ENCODE measurements at regions not wholly inside any gene's neighbourhood (a gene's known extent, or its start where the extent isn't known, plus 50 kb on each side); places are given as distances from the start of the nearest gene placed in this dataset.

DNA sequence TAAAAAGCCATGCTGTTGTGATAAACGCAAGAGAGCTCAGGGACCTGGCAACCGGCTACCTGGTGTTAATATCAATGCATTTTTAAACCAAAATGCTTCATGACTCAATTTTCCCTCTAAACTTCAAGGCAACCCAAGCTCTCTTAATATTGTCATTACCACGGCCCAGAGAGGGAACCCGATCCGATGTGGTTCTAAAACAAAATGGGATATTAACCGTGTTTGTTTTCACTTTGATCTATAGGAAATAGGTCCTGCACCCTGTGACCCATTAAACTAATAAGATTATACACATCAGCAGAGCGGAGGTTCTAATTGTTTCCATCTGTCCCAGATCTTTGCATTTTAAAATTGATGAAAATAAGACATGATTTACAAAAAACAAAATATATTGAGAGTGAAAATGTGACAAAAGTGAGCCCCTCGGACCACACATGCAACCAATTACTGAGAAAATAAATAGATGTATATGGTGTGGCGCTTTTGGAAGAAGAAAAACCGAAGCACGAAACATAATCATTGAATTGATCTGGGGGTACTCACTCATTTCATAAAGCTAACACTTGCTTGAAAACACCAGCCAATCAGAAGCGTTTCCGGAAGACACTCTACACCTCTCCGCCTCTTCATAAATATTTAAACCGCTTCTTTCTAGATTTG lies 290.3 kb upstream of the NFE2L3 start:
- peak overlapping the region in 1 of 4 donors; percentile 34 for H3K4me3 ChIP-seq
- H3K27ac ChIP-seq: no peak overlapping the region
- H3K4me1 ChIP-seq: peaks cover 0 to 7% (median 3%) of the 10 kb centered on the region in 4 donors
- peaks cover 0 to 7% (median 0%) of the 10 kb centered on the region in 4 donors for H3K9me3 ChIP-seq
- H3K27me3 ChIP-seq: peaks cover 0 to 60% of the 10 kb centered on the region in 2 donors
- TF ChIP-seq POLR2A (IDR thresholded peaks at IDR 0.05): no peak
- TF ChIP-seq, protein P1, sequence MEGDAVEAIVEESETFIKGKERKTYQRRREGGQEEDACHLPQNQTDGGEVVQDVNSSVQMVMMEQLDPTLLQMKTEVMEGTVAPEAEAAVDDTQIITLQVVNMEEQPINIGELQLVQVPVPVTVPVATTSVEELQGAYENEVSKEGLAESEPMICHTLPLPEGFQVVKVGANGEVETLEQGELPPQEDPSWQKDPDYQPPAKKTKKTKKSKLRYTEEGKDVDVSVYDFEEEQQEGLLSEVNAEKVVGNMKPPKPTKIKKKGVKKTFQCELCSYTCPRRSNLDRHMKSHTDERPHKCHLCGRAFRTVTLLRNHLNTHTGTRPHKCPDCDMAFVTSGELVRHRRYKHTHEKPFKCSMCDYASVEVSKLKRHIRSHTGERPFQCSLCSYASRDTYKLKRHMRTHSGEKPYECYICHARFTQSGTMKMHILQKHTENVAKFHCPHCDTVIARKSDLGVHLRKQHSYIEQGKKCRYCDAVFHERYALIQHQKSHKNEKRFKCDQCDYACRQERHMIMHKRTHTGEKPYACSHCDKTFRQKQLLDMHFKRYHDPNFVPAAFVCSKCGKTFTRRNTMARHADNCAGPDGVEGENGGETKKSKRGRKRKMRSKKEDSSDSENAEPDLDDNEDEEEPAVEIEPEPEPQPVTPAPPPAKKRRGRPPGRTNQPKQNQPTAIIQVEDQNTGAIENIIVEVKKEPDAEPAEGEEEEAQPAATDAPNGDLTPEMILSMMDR (IDR thresholded peaks at IDR 0.05): no peak
- no peak for DNase-seq
- H3K36me3 ChIP-seq: no peaks in the 10 kb centered on the region

DNA sequence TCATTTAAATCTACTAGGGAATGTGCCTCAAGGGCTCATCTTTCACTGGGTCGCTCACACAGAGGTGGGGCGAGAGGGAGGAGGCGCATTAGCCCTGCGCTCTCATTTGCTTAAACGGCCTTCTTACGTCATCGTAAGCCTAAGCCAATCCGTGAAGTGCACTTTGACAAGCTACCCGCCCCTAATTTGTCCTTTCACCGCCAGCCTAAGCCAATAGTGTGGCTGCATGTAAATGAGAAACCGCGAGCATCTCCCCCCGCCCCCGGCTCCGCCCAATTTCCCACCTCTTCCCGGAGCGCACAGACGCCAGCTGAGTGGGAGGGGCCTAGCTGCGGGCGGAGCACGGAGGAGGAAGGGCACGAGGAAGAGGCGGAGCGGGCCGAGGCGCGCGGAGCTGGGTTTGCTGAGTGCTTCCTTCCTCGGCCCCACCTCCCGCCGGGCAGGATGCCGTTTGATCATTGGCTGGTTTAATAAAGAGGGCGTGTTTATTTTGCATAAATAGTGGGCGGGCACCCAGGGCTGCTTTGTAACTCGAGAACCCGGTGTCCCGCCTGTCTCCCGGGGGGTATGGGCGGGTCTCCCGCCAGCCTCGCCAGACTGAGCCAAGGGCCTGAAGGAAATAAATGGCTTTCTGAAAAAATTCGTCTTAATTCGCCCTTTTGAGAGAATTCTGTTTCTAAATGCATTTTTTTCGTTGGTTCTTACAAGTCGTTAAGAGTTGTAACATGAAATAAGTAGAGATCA lies 289.6 kb upstream of the NFE2L3 start:
- Histone ChIP-seq H3K27ac (no peak overlapping the region), H3K9me3 (peaks cover 0 to 7% (median 0%) of the 10 kb centered on the region in 4 donors), H3K4me1 (peaks cover 0 to 7% (median 3%) of the 10 kb centered on the region in 4 donors), H3K36me3 (no peaks in the 10 kb centered on the region), H3K4me3 (peak overlapping the region in 2 of 4 donors; percentile 4 to 34), H3K27me3 (peaks cover 0 to 60% of the 10 kb centered on the region in 2 donors)
- TF ChIP-seq, protein P1 (IDR thresholded peaks at IDR 0.05): no peak
- TF ChIP-seq POLR2A (IDR thresholded peaks at IDR 0.05): no peak
- peak; percentile 56 to 99 (median 96) for DNase-seq

DNA sequence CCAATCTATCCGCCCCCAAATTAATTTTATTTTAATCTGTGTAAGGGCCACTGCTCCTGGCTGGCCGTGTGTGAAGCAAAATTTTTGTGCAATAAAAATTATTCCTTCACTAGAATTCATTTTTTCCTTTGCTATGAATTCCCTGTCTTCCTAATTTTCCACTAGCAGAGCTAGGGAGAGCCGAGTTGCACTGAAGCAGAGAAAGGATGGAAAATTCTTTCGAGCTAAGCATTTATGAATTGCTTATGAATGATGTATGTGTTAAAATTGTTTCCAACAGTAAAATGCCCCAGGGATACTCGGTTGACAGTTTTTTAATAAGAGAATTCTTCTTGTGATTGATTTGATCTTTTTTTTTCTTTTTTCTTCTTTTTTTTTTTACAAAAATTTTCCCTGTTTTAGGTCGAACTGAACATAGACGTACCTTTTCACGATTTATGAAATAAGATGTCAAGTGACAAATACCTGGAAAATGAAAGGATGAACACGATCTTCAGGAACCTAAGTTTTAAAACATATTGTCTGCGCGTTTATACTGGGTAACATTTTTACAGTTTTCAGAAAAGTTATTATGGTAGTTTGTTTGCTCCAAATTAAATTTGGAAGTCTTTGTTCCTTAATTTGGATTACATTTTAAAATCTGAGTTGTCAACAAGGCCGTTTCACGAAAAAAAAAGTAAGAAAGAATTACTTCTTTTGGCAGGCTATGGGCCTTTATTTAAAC lies 288.8 kb upstream of the NFE2L3 start:
- peaks cover 0 to 60% of the 10 kb centered on the region in 2 donors for H3K27me3 ChIP-seq
- TF ChIP-seq, protein P1 (IDR thresholded peaks at IDR 0.05): no peak
- TF ChIP-seq POLR2A (IDR thresholded peaks at IDR 0.05): no peak
- peaks cover 0 to 7% (median 0%) of the 10 kb centered on the region in 4 donors for H3K9me3 ChIP-seq
- no peak for DNase-seq
- H3K36me3 ChIP-seq: no peaks in the 10 kb centered on the region
- H3K4me3 ChIP-seq: peak overlapping the region in 2 of 4 donors; percentile 4 to 34
- H3K4me1 ChIP-seq: peaks cover 0 to 6% (median 0%) of the 10 kb centered on the region in 4 donors
- no peak overlapping the region for H3K27ac ChIP-seq

DNA sequence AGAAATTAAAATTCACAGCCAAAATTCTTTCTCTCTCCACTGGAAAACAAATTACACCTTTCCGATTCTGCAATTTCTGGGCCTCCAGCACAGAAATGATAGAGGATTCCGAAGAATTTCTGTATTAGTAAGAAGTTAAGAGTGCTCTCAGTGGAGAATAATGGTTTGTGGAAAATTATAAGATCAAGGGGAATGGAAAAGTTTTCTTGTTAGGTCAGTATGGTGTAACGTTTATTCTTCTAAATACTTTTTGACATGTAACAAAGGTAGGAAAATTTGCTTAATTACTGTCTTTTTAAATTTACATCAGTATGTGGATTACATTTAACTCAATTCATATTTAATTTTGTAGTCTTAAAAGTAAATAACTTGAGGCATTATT lies 288.3 kb upstream of the NFE2L3 start:
- Histone ChIP-seq H3K27ac (no peak overlapping the region), H3K36me3 (no peaks in the 10 kb centered on the region), H3K4me3 (no peak overlapping the region), H3K4me1 (peaks cover 0 to 6% (median 0%) of the 10 kb centered on the region in 4 donors), H3K9me3 (peaks cover 0 to 7% (median 0%) of the 10 kb centered on the region in 4 donors), H3K27me3 (peaks cover 0 to 55% of the 10 kb centered on the region in 2 donors)
- TF ChIP-seq POLR2A (IDR thresholded peaks at IDR 0.05): no peak
- TF ChIP-seq, protein P1 (IDR thresholded peaks at IDR 0.05): no peak
- no peak for DNase-seq

DNA sequence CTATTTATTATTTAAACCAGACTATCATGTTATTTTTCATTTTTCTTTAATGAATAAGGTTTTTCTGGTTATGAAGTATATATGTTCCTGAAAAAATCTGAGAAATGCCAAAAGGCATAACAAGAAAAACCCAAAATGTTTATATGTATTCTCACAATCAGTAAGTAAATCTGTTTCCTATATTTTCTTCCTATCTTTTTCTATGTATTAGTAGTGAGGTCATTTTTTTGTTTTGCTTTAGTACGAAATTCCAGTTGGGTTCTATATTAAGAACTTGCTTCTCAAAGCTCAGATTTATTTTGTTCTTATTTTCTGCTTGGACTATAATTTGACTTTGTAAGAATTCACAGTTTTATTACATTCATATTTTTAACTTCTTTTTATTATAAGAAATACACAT lies 287.5 kb upstream of the NFE2L3 start:
- no peak overlapping the region for H3K4me3 ChIP-seq
- TF ChIP-seq POLR2A (IDR thresholded peaks at IDR 0.05): no peak
- H3K4me1 ChIP-seq: peaks cover 0 to 6% (median 0%) of the 10 kb centered on the region in 4 donors
- H3K27ac ChIP-seq: no peak overlapping the region
- peaks cover 0 to 47% of the 10 kb centered on the region in 2 donors for H3K27me3 ChIP-seq
- DNase-seq: no peak
- peaks cover 0 to 7% (median 0%) of the 10 kb centered on the region in 4 donors for H3K9me3 ChIP-seq
- H3K36me3 ChIP-seq: no peaks in the 10 kb centered on the region

Data from Peyer's patch (tissue), 4 donors.